Colonic mucosa (tissue), 4 donors: ENCODE measurements at regions not wholly inside any gene's neighbourhood (a gene's known extent, or its start where the extent isn't known, plus 50 kb on each side); places are given as distances from the start of the nearest gene placed in this dataset.
"Not testable (repeated sequence)": the region's sequence is repeated elsewhere in the genome, so short reads cannot be mapped to it uniquely, and the experiment has no call there.

Source experiments
- DNase-seq: peaks from one replicate; pipeline ENCODE4 v3.0.0-alpha.2; 2020
- H3K27ac ChIP-seq: fragments of 200-600 bp; one replicate; pipeline ENCODE4 v1.8.0; 2021
- H3K27me3 ChIP-seq: fragments of 200-600 bp; one replicate; pipeline ENCODE4 v1.8.0; 2021
- H3K36me3 ChIP-seq: fragments of 200-600 bp; one replicate; pipeline ENCODE4 v1.8.0; 2021
- H3K4me1 ChIP-seq: fragments of 200-600 bp; one replicate; pipeline ENCODE4 v1.8.0; 2021; ENCODE audit warnings: mild to moderate bottlenecking
- H3K4me3 ChIP-seq: fragments of 200-600 bp; one replicate; pipeline ENCODE4 v1.8.0; 2021
- H3K9ac ChIP-seq, 2 donors: one replicate each; pipeline ENCODE4 v1.7.0; 2013; ENCODE audit warnings: control low read depth in 2 of 2, low read depth in 2 of 2, low read length in 2 of 2
- H3K9me3 ChIP-seq: fragments of 200-600 bp; one replicate; pipeline ENCODE4 v1.8.0; 2021
- intact Hi-C: fragments of 100-400 bp; cut with DNase I; formaldehyde crosslinking; loops from one replicate; pipeline ENCODE4 v1.14.1; 2022
- donor health status: healthy.
- donor health status: DM: no; HTN: no; CAD: no.
- donor health status: DM: no; HTN: no; CAD: no.

DNA sequence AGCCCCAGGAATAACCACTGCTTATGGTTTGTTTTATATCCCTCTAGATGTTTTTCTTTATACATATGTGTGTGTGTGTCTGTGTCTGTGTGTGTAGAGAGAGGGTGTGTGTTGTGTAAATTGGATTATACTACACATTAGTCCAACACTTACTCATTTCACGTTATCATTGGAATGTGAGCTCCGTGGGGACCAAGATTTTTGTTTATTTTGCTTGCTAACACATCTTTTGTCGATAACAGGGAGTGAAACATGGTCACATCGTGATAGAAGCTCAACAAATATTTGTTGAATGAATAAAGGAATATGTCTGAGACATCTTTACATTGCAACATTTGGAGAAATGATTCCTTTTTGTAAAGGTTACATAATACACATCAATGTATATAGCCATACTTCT lies 88.8 kb downstream of the CDRT15L2 start:
- H3K36me3 ChIP-seq, intact Hi-C loops, H3K27me3 ChIP-seq, DNase-seq, H3K4me3 ChIP-seq, H3K9me3 ChIP-seq, H3K9ac ChIP-seq, H3K27ac ChIP-seq, H3K4me1 ChIP-seq: not testable (repeated sequence)

GRCh38 chr17:20668868-20669267 lies 89.3 kb downstream of the CDRT15L2 start:
- H3K4me1 ChIP-seq, H3K27me3 ChIP-seq, intact Hi-C loops, H3K9ac ChIP-seq, H3K36me3 ChIP-seq, H3K27ac ChIP-seq, H3K4me3 ChIP-seq, H3K9me3 ChIP-seq, DNase-seq: not testable (repeated sequence)

DNA sequence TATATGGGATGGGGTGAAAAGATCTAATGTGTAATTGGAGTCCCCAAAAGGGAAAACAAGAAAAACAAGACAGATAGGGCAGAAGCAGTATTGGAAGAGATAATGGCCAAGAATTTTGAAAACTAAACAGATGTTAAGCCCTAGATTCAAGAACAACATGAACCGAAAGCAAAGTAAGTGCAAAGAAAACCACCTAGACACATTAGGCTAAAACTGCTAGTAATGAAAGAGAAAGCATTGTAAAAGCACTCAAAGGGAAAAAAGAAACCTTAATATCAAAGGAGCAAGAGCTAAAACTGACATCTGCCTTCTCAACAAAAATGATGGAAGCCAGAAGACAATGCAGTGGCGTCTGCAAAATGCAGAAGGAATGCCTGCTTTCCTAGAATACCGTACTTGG lies 91.0 kb downstream of the CDRT15L2 start:
- H3K27me3 ChIP-seq, H3K9me3 ChIP-seq, H3K27ac ChIP-seq, intact Hi-C loops, H3K4me3 ChIP-seq, DNase-seq, H3K36me3 ChIP-seq, H3K4me1 ChIP-seq, H3K9ac ChIP-seq: not testable (repeated sequence)

DNA sequence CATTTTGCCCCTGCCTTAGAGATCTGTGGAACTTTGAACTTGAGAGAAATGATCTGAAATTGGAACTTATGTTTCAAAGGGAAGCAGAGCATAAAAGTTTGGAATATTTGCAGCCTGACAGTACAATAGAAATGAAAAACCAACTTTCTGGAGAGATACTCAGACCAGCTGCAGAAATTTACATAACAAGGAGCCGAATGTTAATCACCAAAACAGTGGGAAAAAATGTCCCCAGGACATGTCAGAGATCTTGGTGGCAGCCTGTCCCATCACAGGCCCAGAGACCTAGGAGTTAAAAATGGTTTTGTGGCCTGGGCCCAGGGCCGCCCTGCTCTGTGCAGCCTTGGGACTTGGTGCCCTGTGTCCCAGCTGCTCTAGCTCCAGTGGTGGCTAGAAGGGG lies 94.8 kb downstream of the CDRT15L2 start:
- H3K4me3 ChIP-seq, H3K27me3 ChIP-seq, DNase-seq, intact Hi-C loops, H3K9ac ChIP-seq, H3K27ac ChIP-seq, H3K9me3 ChIP-seq, H3K4me1 ChIP-seq, H3K36me3 ChIP-seq: not testable (repeated sequence)

GRCh38 chr17:20675707-20676106 lies 96.2 kb downstream of the CDRT15L2 start:
- H3K4me3 ChIP-seq, H3K27ac ChIP-seq, H3K9ac ChIP-seq, H3K36me3 ChIP-seq, intact Hi-C loops, H3K9me3 ChIP-seq, H3K4me1 ChIP-seq, DNase-seq, H3K27me3 ChIP-seq: not testable (repeated sequence)

GRCh38 chr17:20676656-20677055 lies 97.1 kb downstream of the CDRT15L2 start:
- H3K4me3 ChIP-seq, H3K27ac ChIP-seq, intact Hi-C loops, H3K27me3 ChIP-seq, DNase-seq, H3K4me1 ChIP-seq, H3K9ac ChIP-seq, H3K9me3 ChIP-seq, H3K36me3 ChIP-seq: not testable (repeated sequence)

- H3K27ac ChIP-seq, intact Hi-C loops: not testable (repeated sequence)
Observed at GRCh38 chr17:20677469-20677868, 97.9 kb downstream of the CDRT15L2 start.

GRCh38 chr17:20678424-20678823 lies 98.9 kb downstream of the CDRT15L2 start:
- DNase-seq, H3K9me3 ChIP-seq, H3K4me3 ChIP-seq, H3K9ac ChIP-seq, H3K36me3 ChIP-seq, intact Hi-C loops, H3K4me1 ChIP-seq, H3K27me3 ChIP-seq, H3K27ac ChIP-seq: not testable (repeated sequence)

More at GRCh38 chr17:20677469-20677868, 97.9 kb downstream of the CDRT15L2 start:
- not testable (repeated sequence) for H3K9me3 ChIP-seq, H3K9ac ChIP-seq, H3K4me1 ChIP-seq, H3K27me3 ChIP-seq, H3K4me3 ChIP-seq, DNase-seq, H3K36me3 ChIP-seq

DNA sequence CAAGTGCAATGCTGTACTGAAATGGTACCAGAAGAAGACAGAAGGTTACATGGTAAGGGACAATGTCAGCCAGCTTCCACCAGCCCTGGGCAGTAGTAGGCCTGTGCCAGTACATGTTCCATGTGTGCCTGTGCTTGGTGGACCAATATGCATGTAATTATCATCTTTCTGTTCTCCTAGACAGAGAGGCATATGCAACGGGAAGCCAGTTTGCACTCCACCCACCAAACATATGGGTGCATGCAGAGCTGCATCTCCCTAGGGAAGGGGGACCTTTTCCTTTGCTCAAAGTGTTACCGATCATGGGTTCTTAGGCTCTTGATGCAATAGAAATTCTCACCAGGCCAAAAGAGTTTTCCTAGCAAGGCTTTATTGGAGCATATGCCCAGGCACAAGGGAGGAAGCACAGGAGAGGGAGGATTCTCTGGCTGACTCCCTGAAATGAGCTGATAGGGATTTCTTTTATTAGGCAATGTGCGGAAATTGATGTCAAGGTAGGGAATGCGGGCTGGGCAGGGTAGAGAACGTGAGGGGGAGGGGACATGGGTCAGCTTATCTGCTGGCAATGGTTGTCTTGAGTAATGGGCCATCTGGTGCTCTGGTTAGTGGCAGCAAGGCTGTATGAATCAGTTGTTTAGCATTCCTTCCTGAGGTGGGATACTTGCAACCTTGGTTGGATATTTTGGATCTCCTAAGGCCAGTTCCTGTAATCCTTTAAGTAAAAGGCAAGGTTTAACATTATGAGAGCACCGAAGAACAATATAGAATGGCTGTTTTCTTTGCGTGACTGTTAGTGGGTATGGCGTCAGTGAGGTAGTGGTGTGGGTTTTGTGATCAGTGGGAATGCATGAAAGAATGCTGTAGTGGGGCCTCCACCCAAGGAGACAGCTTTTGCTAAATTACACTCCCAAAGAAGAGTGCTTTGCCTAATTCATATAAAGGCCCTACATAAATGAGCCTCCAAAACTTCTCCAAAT lies 102.5 kb downstream of the CDRT15L2 start:
- H3K36me3 ChIP-seq, H3K4me1 ChIP-seq, intact Hi-C loops, DNase-seq, H3K9me3 ChIP-seq, H3K4me3 ChIP-seq, H3K27me3 ChIP-seq, H3K27ac ChIP-seq, H3K9ac ChIP-seq: not testable (repeated sequence)

DNA sequence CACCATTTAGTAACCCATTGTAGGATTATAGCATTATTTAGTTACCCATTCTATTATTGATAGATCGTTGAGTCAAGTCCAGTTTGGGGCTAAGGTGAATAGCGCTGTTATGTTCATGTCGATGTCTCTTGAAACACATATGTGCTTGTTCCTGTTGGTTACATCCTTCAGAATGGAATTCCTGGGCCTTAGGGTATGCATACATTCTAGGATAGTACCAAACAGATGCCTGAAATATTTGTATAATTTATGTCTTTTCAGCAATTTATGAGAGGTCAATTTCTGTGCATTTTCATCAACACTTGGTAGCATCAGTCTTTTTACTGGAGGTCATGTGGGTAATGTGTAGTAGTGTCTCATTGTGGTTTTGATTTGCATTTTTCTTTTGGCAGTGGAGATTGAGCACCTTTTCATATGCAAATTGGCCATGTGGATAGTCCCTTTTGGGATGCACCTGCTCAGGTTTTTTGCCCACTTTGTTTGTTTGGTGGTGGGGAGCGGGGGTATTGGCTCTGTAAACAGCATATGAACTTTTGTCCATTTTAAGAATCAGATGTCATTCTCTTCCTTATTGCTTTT lies 104.2 kb downstream of the CDRT15L2 start:
- H3K27ac ChIP-seq, H3K36me3 ChIP-seq, DNase-seq, H3K9me3 ChIP-seq, H3K4me3 ChIP-seq, H3K9ac ChIP-seq, H3K4me1 ChIP-seq, H3K27me3 ChIP-seq, intact Hi-C loops: not testable (repeated sequence)

GRCh38 chr17:20684975-20685374 lies 105.5 kb downstream of the CDRT15L2 start:
- DNase-seq, H3K9me3 ChIP-seq, intact Hi-C loops, H3K9ac ChIP-seq, H3K27me3 ChIP-seq, H3K27ac ChIP-seq, H3K4me1 ChIP-seq, H3K36me3 ChIP-seq, H3K4me3 ChIP-seq: not testable (repeated sequence)

DNA sequence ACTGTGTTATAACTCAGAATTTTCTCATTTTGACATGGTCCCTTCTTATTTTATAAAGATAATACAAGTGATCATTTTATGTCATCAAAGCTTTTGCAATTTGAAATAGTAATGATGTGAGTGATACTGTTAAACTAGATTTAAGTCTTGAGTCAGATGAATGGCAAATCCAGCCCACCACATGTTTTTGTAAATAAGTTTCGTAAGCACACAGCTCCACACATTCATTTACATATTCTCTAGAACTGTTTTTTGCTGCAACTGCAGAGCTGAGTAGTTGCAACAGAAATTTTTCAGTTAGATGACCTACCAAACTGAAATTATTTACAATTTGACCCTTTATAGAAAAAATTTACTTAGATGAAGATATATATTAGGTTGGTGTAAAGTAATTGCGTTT lies 108.1 kb downstream of the CDRT15L2 start:
- H3K9ac ChIP-seq, H3K36me3 ChIP-seq, H3K4me3 ChIP-seq, H3K4me1 ChIP-seq, H3K9me3 ChIP-seq, H3K27ac ChIP-seq, intact Hi-C loops, DNase-seq, H3K27me3 ChIP-seq: not testable (repeated sequence)

DNA sequence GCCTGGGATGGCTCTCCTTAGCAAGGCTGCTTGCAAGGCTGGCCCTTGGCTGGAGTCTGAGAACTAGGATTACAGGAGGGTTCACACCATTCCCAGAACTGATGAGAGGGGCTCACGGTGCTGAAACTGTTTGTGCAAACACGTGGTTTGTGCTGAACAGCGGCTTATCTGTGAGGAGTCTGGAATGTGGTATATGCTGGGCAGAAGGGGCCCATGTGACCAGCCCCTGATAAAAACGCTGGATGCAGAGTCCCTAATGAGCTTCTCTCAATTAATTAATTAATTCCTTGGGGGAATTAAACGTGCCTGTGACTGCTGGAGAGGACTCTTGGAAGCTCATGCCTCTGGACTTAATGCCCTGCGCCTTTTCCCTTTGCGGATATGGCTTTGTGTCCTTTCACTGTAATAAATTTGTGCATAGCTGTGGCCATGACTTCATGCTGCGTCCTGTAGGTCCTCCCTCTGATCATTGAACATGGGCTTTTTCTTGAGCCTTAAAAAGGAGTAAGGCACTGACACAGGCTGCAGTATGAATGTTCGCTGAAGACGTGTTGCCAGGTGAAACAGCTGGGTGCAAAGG lies 109.7 kb downstream of the CDRT15L2 start:
- H3K4me3 ChIP-seq, H3K36me3 ChIP-seq, H3K4me1 ChIP-seq, H3K27ac ChIP-seq, H3K9me3 ChIP-seq, H3K27me3 ChIP-seq, intact Hi-C loops, H3K9ac ChIP-seq, DNase-seq: not testable (repeated sequence)
